ENCODE measurements at regions not wholly inside any gene's neighbourhood (a gene's known extent, or its start where the extent isn't known, plus 50 kb on each side); places are given as distances from the start of the nearest gene placed in this dataset.

- no peak for DNase-seq (ENCODE audit: low read depth in 4 of 4, low spot score in 2 of 4)
These were observed 383.6 kb downstream of the GRIN2B start for GRCh38 chr12:13597837-13598236.

DNA sequence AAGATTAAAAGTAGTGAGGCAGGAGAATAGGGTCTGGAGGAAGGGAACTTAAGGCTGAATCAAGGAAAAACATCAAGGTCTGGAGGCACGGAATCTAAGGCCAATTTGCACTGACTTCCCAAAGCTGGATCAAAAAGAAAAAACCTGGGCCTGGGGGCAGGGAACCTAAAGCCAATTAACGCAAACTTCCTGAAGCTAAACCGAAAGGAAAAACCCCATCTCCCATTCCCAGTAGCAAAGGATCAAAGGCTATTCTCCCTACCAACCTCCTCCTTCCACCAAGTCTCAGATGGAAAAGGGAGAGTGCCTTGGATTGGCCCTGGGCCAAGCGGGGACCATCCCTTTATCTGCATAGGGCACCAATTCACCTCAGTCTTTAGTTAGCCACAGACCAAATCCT lies 384.2 kb downstream of the GRIN2B start:
- no peak for DNase-seq (ENCODE audit: low read depth in 4 of 4, low spot score in 2 of 4)

GRCh38 chr12:13596714-13597113 lies 384.7 kb downstream of the GRIN2B start:
- no peak for DNase-seq (ENCODE audit: low read depth in 4 of 4, low spot score in 2 of 4)

DNA sequence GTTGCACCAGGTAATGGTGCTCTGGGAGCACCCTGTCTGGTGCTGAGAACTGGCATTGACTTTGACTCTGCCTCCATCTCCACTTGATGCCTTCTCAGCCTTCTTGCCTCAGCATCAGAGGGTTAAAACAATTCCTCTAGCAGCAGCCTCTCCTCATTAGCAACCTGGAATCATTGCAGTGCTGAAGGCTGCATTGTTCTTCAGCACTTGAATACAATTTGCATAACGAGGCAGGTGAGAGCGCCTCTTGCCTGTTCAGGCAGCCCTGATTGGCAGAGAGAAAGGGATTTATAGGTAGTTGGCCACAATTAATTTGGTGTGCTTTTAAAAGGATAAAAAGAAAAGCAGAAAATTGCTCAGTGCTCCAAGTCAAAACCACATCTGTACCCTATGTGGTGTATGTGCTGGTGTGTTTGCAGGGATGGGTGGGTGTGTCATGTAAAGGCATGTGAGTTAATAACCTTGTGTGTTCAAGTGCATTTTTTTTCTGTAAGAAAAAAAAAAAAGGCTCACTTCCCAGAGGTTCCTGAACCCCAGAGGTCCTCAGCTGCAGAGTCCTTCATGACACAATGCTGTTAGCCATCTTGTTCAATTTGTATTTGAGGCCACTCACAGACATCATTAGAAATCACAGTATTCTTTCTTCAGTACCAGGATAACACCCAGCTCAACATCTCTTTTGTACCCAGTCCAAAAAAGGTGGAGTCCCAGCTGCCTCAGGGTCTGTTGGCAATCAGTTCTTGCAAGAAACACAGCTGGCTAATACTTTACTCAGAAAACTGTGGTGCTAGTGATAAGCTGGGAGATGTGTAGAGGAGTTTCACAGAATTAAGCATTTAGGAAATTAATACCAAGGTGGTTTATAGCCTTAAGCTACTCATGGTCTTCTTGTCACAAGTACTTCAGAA lies 385.6 kb downstream of the GRIN2B start:
- no peak for DNase-seq (ENCODE audit: low read depth in 4 of 4, low spot score in 2 of 4)

GRCh38 chr12:13594731-13595514 lies 386.5 kb downstream of the GRIN2B start:
- DNase-seq (ENCODE audit: low read depth in 4 of 4, low spot score in 2 of 4) = no peak

- DNase-seq (ENCODE audit: low read depth in 4 of 4, low spot score in 2 of 4) = no peak
These were observed 389.1 kb downstream of the GRIN2B start for GRCh38 chr12:13592063-13592942.

DNA sequence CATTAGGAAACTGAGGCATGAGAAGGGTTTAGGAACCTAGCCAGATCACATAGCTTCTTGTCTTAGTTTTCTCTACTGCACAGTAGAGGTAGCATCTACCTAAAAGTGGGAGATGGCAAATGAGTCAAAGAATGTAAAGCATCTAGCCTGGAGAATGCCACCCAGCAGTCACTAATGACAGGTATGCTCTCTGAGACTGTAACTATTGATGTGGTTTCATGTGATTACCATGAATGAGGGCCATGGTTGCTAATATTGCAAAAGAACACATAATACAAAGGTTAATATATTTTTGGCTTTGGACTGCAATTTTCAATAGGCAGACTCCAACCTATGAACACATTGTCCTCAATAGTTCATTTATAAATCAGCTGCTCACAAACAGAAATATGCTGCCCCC lies 389.9 kb downstream of the GRIN2B start:
- DNase-seq (ENCODE audit: low read depth in 4 of 4, low spot score in 2 of 4) = no peak

GRCh38 chr12:13591059-13591458 lies 390.3 kb downstream of the GRIN2B start:
- no peak for DNase-seq (ENCODE audit: low read depth in 4 of 4, low spot score in 2 of 4)

DNA sequence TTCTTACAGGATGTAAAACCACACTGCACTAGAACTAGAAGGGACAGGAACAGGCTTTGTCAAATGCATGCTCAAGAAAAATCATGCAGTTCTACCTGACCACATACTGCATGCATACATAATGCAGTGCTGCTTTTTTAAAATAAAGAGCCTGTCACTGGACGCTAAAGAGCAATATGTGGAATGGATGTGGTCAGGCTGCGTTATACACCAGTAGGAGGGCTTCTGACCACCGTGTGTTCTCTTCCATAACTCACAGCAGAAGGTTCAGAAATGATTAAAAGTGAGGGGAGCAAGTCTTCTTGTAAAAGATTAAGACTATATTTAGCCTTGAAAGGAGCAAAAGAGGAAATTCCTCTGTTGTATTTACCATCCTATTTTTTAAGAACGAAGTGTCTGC lies 392.0 kb downstream of the EMP1 start:
- no peak for DNase-seq (ENCODE audit: low read depth in 4 of 4, low spot score in 2 of 4)

- no peak for DNase-seq (ENCODE audit: low read depth in 4 of 4, low spot score in 2 of 4)
These were observed 391.3 kb downstream of the EMP1 start for GRCh38 chr12:13587721-13588390.

- DNase-seq (ENCODE audit: low read depth in 4 of 4, low spot score in 2 of 4) = no peak
These were observed 389.8 kb downstream of the EMP1 start for GRCh38 chr12:13586361-13586760.

DNA sequence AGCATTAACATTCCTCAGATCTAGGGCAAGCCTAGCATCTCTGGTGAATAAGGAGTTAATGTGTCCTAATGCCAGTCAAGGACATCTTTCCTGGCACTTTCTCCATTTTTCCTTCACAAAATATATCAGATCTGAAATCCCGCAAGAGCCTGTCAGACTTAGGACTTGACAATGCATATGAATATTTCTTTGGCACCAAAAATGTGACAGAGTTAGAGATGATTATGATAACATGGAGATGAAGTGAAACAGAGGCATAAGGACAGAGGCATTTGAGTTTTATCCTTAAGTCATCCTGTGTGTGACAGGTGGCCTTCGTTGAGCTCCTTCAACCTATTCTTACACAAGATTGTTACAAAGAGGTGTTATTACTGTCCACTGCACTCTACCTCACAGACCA lies 388.0 kb downstream of the EMP1 start:
- no peak for DNase-seq (ENCODE audit: low read depth in 4 of 4, low spot score in 2 of 4)

DNA sequence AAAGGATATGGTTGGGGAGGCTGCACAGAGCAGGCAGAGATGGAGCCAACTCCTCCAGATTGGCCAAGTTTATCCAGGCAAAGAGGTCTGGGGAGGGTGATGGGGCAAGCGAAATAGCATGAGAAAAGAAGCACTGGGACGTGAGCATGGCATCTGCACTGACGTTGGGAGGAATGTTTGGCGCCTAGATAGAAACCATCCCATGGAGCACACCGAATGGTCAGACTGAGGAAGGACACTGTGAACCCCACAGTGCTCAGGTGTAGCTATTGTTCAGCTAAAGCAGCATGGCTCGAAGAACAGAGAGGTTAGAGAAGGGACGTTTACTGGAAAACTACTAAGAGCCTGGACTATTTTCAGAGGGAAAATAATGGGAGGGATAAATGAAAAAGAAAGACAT lies 387.1 kb downstream of the EMP1 start:
- DNase-seq (ENCODE audit: low read depth in 4 of 4, low spot score in 2 of 4) = no peak

GRCh38 chr12:13582421-13582820 lies 385.9 kb downstream of the EMP1 start:
- no peak for DNase-seq (ENCODE audit: low read depth in 4 of 4, low spot score in 2 of 4)

DNA sequence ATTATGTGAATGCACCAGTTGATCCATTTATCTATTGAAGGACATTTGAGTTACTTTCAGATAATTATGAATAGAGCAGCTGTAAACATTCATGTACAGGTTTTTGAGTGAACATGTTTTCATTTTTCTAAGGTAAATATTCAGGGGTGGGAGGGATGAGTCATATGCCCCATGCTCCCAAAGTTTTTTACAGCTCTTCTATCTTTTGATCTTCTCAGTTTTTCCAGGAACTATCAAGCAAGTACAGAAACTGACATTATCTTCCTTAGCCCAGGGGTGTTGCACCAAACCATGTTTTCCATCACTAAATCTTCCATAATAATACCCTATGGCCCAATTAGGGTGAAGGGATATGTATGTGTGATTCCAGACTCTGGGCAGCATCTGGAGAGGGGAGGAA lies 384.5 kb downstream of the EMP1 start:
- DNase-seq (ENCODE audit: low read depth in 4 of 4, low spot score in 2 of 4) = no peak

- no peak for DNase-seq (ENCODE audit: low read depth in 4 of 4, low spot score in 2 of 4)
These were observed 383.7 kb downstream of the EMP1 start for GRCh38 chr12:13580206-13580605.

- DNase-seq (ENCODE audit: low read depth in 4 of 4, low spot score in 2 of 4) = no peak
These were observed 380.5 kb downstream of the EMP1 start for GRCh38 chr12:13576935-13577500.

DNA sequence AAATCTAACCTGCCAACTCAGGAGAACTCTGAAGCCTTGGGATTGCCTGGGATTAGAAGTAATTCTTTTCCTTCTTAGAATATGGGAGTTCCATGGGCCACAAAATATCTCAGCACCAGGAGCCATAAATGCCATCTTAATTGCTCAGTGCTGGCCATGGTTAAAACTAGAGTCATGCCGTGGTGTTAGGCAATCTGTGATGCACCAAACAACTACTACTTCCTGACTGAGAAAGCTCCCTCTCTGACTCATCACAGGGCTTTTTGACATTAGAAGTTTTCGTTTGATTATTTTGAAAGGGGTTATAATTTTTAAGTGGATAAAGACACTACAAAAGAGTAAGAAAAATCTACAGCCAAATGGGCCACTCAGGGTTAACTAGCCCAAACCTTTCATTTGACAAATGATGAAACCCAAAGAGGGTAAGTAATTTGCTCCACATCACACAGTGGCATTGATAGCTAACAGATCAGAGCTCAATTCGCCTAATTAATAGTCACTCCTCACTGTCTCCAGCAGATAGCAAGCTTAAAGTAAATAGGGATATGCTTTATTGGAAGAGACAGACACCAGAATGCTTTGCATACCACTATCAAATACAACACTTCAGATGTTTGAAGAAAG lies 377.3 kb downstream of the EMP1 start:
- no peak for DNase-seq (ENCODE audit: low read depth in 4 of 4, low spot score in 2 of 4)

- DNase-seq (ENCODE audit: low read depth in 4 of 4, low spot score in 2 of 4) = no peak
These were observed 374.5 kb downstream of the EMP1 start for GRCh38 chr12:13571035-13571434.

Data from left renal cortex interstitium (tissue), 4 donors.